ENCODE measurements at regions not wholly inside any gene's neighbourhood (a gene's known extent, or its start where the extent isn't known, plus 50 kb on each side); places are given as distances from the start of the nearest gene placed in this dataset.

DNA sequence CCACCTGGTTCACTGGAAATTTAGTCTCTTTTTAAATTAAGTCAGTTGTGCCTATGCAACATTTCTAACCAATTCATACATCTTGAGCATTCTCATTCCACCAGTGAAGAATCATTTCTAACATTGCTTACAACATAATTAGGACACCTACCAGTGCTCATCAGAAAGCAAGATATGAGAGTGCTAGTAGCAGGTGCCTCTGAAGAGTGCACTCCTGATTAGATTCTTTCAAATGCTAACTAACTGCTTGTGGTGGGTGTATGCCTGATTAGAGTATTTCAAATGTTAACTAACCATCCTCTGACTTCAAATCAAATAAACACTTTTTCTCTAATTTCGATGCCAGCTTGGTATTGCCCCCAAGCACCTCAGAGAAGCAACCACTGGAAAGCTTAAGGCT, 124.3 kb upstream of the DNAJC10 start:
- no peak overlapping the region for H3K9ac ChIP-seq
- no peaks in the 10 kb centered on the region for H4K20me1 ChIP-seq
- TF ChIP-seq Cebpa-rat (IDR thresholded peaks at IDR 0.05) = no peak
- no peak overlapping the region for H3K4me3 ChIP-seq
- H3K27me3 ChIP-seq = no peaks in the 10 kb centered on the region
- no peaks in the 10 kb centered on the region for H3K9me3 ChIP-seq (replicated peaks in 1 of 11)
- no peak overlapping the region for H3K27ac ChIP-seq
- peaks cover 0 to 5% (median 0%) of the 10 kb centered on the region in 10 experiments; a peak in 3 of 20 replicates for H3K4me1 ChIP-seq
- no peaks in the 10 kb centered on the region for H3K36me3 ChIP-seq
- no peak overlapping the region for H3K4me2 ChIP-seq

GRCh38 chr2:182592691-182593393, 123.2 kb upstream of the DNAJC10 start:
- Histone ChIP-seq H3K4me3 (no peak overlapping the region), H3K4me2 (no peak overlapping the region), H3K4me1 (peaks cover 0 to 13% (median 8%) of the 10 kb centered on the region in 10 experiments; a peak in 12 of 20 replicates), H3K36me3 (no peaks in the 10 kb centered on the region), H4K20me1 (no peaks in the 10 kb centered on the region), H3K27me3 (no peaks in the 10 kb centered on the region), H3K27ac (no peak overlapping the region), H3K9ac (no peak overlapping the region), H3K9me3 (replicated peaks in 1 of 11) (no peaks in the 10 kb centered on the region)
- TF ChIP-seq Cebpa-rat (IDR thresholded peaks at IDR 0.05) = no peak

GRCh38 chr2:182593394-182593975, 122.6 kb upstream of the DNAJC10 start:
- H3K4me3 ChIP-seq = no peak overlapping the region
- H3K4me2 ChIP-seq = no peak overlapping the region
- H4K20me1 ChIP-seq = no peaks in the 10 kb centered on the region
- H3K4me1 ChIP-seq = peaks cover 0 to 19% (median 12%) of the 10 kb centered on the region in 10 experiments; a peak in 12 of 20 replicates
- no peak for TF ChIP-seq Cebpa-rat (IDR thresholded peaks at IDR 0.05)
- no peaks in the 10 kb centered on the region for H3K9me3 ChIP-seq (replicated peaks in 1 of 11)
- H3K36me3 ChIP-seq = no peaks in the 10 kb centered on the region
- no peaks in the 10 kb centered on the region for H3K27me3 ChIP-seq
- H3K27ac ChIP-seq = no peak overlapping the region
- H3K9ac ChIP-seq = no peak overlapping the region

DNA sequence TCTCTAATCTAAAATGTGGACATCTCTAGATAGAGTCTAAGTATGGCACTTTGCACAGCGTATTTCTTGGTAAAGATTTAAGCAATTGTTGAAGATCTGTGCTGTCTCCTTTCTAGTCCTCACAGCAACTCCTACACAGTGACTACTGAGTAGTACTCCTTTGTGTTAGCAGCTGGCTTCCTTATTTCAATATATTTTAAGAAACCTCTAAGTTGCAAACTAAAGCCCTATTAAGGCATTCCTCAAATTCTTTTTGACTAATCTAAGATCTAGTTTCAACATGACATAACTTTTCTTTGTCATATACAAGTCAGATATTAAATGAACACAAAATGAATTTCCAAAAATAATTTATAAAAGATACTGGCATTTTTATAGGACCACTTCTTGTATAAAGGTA, 121.8 kb upstream of the DNAJC10 start:
- H3K4me3 ChIP-seq = no peak overlapping the region
- H4K20me1 ChIP-seq = no peaks in the 10 kb centered on the region
- H3K36me3 ChIP-seq = no peaks in the 10 kb centered on the region
- H3K9me3 ChIP-seq (replicated peaks in 1 of 11) = no peaks in the 10 kb centered on the region
- H3K9ac ChIP-seq = no peak overlapping the region
- no peak for TF ChIP-seq Cebpa-rat (IDR thresholded peaks at IDR 0.05)
- H3K4me2 ChIP-seq = no peak overlapping the region
- peaks cover 0 to 26% (median 13%) of the 10 kb centered on the region in 10 experiments; a peak in 12 of 20 replicates for H3K4me1 ChIP-seq
- no peaks in the 10 kb centered on the region for H3K27me3 ChIP-seq
- H3K27ac ChIP-seq = no peak overlapping the region

- Histone ChIP-seq H3K9ac (no peak overlapping the region), H3K36me3 (no peaks in the 10 kb centered on the region), H3K4me2 (no peak overlapping the region), H3K9me3 (replicated peaks in 1 of 11) (0 out of 22 replicates have a peak, but pooled peaks cover 0 to under 1% (median 0%) of the 10 kb centered on the region in 11 experiments), H4K20me1 (no peaks in the 10 kb centered on the region), H3K4me3 (no peak overlapping the region), H3K27ac (no peak overlapping the region), H3K4me1 (peaks cover 0 to 26% (median 13%) of the 10 kb centered on the region in 10 experiments; a peak in 12 of 20 replicates), H3K27me3 (no peaks in the 10 kb centered on the region)
- TF ChIP-seq Cebpa-rat (IDR thresholded peaks at IDR 0.05) = no peak
These were observed 120.4 kb upstream of the DNAJC10 start for GRCh38 chr2:182595650-182596049.

- Histone ChIP-seq H3K9ac (no peak overlapping the region), H3K4me1 (peaks cover 0 to 26% (median 13%) of the 10 kb centered on the region in 10 experiments; a peak in 12 of 20 replicates), H3K27ac (no peak overlapping the region), H4K20me1 (no peaks in the 10 kb centered on the region), H3K4me3 (no peak overlapping the region), H3K36me3 (0 out of 22 replicates have a peak, but pooled peaks cover 0 to 4% (median 0%) of the 10 kb centered on the region in 11 experiments), H3K27me3 (no peaks in the 10 kb centered on the region), H3K9me3 (replicated peaks in 1 of 11) (peaks cover 0 to 17% (median 12%) of the 10 kb centered on the region in 11 experiments; a peak in 15 of 22 replicates), H3K4me2 (peak overlapping the region in 7 of 11 experiments; percentile 0 to 55 (median 36); a peak in 12 of 22 replicates)
- 0 out of 22 replicates have a peak, but pooled peaks of 1 of the 11 experiments have one; percentile 11 for TF ChIP-seq Cebpa-rat (IDR thresholded peaks at IDR 0.05)
These were observed 118.3 kb upstream of the DNAJC10 start for GRCh38 chr2:182597570-182598295.

DNA sequence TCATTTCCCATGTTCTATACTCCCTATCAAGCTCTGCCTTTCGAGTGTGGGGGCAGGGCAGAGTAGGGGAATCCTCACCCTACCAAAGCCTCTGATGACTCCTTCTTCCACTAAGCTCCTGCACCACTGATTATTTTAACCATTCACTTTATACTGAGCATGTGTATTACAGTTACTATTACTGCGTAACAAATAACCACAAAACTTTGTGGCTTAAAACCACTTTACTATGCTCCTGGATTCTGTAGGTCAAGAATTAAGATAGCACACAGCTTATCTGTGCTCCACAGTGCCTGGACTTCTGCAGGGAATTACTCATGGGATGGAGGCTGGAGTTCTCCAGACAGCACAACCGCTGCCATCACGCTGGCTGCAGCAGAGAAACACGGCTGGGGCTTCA, 117.4 kb upstream of the DNAJC10 start:
- 0 out of 22 replicates have a peak, but pooled peaks cover 0 to 4% (median 0%) of the 10 kb centered on the region in 11 experiments for H3K36me3 ChIP-seq
- peaks cover 0 to 26% (median 10%) of the 10 kb centered on the region in 10 experiments; a peak in 12 of 20 replicates for H3K4me1 ChIP-seq
- H3K9ac ChIP-seq = no peak overlapping the region
- H3K27ac ChIP-seq = no peak overlapping the region
- H3K27me3 ChIP-seq = no peaks in the 10 kb centered on the region
- TF ChIP-seq Cebpa-rat (IDR thresholded peaks at IDR 0.05) = no peak
- H3K9me3 ChIP-seq (replicated peaks in 1 of 11) = peaks cover 0 to 17% (median 12%) of the 10 kb centered on the region in 11 experiments; a peak in 15 of 22 replicates
- peak overlapping the region in 4 of 11 experiments; percentile 26 to 55 (median 48); a peak in 7 of 22 replicates for H3K4me2 ChIP-seq
- H4K20me1 ChIP-seq = no peaks in the 10 kb centered on the region
- H3K4me3 ChIP-seq = no peak overlapping the region

GRCh38 chr2:182605166-182605565, 110.9 kb upstream of the DNAJC10 start:
- Histone ChIP-seq H3K27ac (peak overlapping the region in 4 of 11 experiments; percentile 14 to 68 (median 36); a peak in 1 of 22 replicates), H3K4me3 (no peak overlapping the region), H3K9me3 (replicated peaks in 1 of 11) (peaks cover 18 to 40% (median 32%) of the 10 kb centered on the region in 11 experiments), H3K4me1 (peaks cover 0 to 24% (median 16%) of the 10 kb centered on the region in 10 experiments; a peak in 17 of 20 replicates), H4K20me1 (no peaks in the 10 kb centered on the region), H3K4me2 (no peak overlapping the region), H3K27me3 (no peaks in the 10 kb centered on the region), H3K9ac (no peak overlapping the region), H3K36me3 (peaks cover 0 to 5% (median 0%) of the 10 kb centered on the region in 11 experiments; a peak in 1 of 22 replicates)
- no peak for TF ChIP-seq Cebpa-rat (IDR thresholded peaks at IDR 0.05)

Data from BLaER1 treated with 17β-estradiol and CSF1 and Interleukin-3, amounts not matched to agents 10 nM and 100 nM (cell line).